Lower leg skin (tissue), 3 donors: ENCODE measurements at regions not wholly inside any gene's neighbourhood (a gene's known extent, or its start where the extent isn't known, plus 50 kb on each side); places are given as distances from the start of the nearest gene placed in this dataset.

Source experiments
- POLR2A ChIP-seq, 2 donors: fragments of 450-650 bp; IDR thresholded peaks; one replicate each; pipeline ENCODE4 v1.6.1; 2016 to 2017; ENCODE audit warnings: antibody characterized with exemption in 2 of 2, mild to moderate bottlenecking in 1 of 2, moderate library complexity in 1 of 2
- TF ChIP-seq, protein P1 (sequence below), 3 donors: fragments of 450-650 bp; IDR thresholded peaks; one replicate each; pipeline ENCODE4 v1.5.1; 2016; ENCODE audit warnings: antibody characterized with exemption in 3 of 3, mild to moderate bottlenecking in 3 of 3, moderate library complexity in 2 of 3

DNA sequence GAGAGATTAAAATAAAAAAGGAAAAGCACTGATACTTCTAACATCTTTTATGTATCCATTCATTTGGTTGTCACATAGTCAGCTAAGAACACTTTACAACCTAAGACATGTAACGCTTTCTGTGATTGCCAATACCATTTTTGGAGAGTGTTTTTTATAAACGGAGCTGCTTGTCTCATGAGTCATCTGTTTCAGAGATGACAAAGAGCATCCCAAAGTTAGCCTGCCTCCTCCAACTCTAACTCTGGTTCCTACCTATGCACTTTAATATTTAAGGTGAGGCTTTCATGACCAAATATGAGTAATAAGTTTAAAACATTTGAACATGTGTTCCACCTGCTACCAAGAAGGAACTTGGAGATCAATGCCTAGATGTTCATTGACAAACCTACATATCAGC, 260.1 kb upstream of the SMIM21 start:
- no peak for TF ChIP-seq POLR2A (IDR thresholded peaks at IDR 0.05)
- TF ChIP-seq, protein P1, sequence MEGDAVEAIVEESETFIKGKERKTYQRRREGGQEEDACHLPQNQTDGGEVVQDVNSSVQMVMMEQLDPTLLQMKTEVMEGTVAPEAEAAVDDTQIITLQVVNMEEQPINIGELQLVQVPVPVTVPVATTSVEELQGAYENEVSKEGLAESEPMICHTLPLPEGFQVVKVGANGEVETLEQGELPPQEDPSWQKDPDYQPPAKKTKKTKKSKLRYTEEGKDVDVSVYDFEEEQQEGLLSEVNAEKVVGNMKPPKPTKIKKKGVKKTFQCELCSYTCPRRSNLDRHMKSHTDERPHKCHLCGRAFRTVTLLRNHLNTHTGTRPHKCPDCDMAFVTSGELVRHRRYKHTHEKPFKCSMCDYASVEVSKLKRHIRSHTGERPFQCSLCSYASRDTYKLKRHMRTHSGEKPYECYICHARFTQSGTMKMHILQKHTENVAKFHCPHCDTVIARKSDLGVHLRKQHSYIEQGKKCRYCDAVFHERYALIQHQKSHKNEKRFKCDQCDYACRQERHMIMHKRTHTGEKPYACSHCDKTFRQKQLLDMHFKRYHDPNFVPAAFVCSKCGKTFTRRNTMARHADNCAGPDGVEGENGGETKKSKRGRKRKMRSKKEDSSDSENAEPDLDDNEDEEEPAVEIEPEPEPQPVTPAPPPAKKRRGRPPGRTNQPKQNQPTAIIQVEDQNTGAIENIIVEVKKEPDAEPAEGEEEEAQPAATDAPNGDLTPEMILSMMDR (IDR thresholded peaks at IDR 0.05), result no peak
